ENCODE measurements at regions not wholly inside any gene's neighbourhood (a gene's known extent, or its start where the extent isn't known, plus 50 kb on each side); places are given as distances from the start of the nearest gene placed in this dataset.

- Histone ChIP-seq H3K27me3 (ENCODE audit: control insufficient read depth in 1 of 2, insufficient read depth in 1 of 2, low read length in 2 of 2) (no peaks in the 10 kb centered on the region), H2AK5ac (ENCODE audit: low read length, severe bottlenecking) (no peak overlapping the region), H3K4me2 (ENCODE audit: low read length, poor library complexity, severe bottlenecking) (no peak overlapping the region), H2BK15ac (ENCODE audit: low read depth, poor library complexity, severe bottlenecking) (no peak overlapping the region), H2AFZ (ENCODE audit: low read depth, low read length) (no peak overlapping the region), H4K8ac (ENCODE audit: low read length) (no peak overlapping the region), H2BK12ac (ENCODE audit: low read length in 2 of 2) (no peak overlapping the region), H3K18ac (ENCODE audit: low read depth in 1 of 2, low read length in 2 of 2) (no peak overlapping the region), H3K27ac (ENCODE audit: low read length, poor library complexity, severe bottlenecking) (no peak overlapping the region), H3K4ac (ENCODE audit: low read depth in 1 of 2, low read length in 2 of 2) (no peak overlapping the region), H3K4me3 (ENCODE audit: insufficient read depth in 1 of 2, low read depth in 1 of 2, low read length in 2 of 2) (no peak overlapping the region), H3K9me3 (ENCODE audit: control insufficient read depth, low read length) (peaks cover 3% of the 10 kb centered on the region), H3K9ac (ENCODE audit: low read length) (no peak overlapping the region), H3K36me3 (ENCODE audit: control insufficient read depth in 1 of 2, insufficient read depth in 2 of 2, low read depth in 1 of 2, low read length in 2 of 2) (no peaks in the 10 kb centered on the region), H3K4me1 (ENCODE audit: control insufficient read depth, insufficient read depth, low read depth, low read length) (no peaks in the 10 kb centered on the region), H3K79me1 (replicated peaks; ENCODE audit: low read length, poor library complexity, severe bottlenecking) (no peaks in the 10 kb centered on the region), H3K14ac (ENCODE audit: low read length in 2 of 2) (no peak overlapping the region), H4K91ac (ENCODE audit: low read length) (no peak overlapping the region), H2BK5ac (ENCODE audit: low read depth, low read length, poor library complexity, severe bottlenecking) (no peak overlapping the region), H2BK120ac (ENCODE audit: low read depth, low read length) (no peak overlapping the region), H3K23ac (ENCODE audit: low read length in 2 of 2) (no peak overlapping the region)
- no peak for DNase-seq
- WGBS, result no CpG with 5 or more reads among the region's 2 CpGs
These were observed 1127.5 kb downstream of the GRIK2 start for GRCh38 chr6:102520966-102521365.

GRCh38 chr6:102517506-102517905 lies 1124.0 kb downstream of the GRIK2 start:
- Histone ChIP-seq H3K9ac (ENCODE audit: low read length) (no peak overlapping the region), H2BK12ac (ENCODE audit: low read length in 2 of 2) (no peak overlapping the region), H3K27ac (ENCODE audit: low read length, poor library complexity, severe bottlenecking) (no peak overlapping the region), H3K14ac (ENCODE audit: low read length in 2 of 2) (no peak overlapping the region), H2AK5ac (ENCODE audit: low read length, severe bottlenecking) (no peak overlapping the region), H3K4ac (ENCODE audit: low read depth in 1 of 2, low read length in 2 of 2) (no peak overlapping the region), H2BK5ac (ENCODE audit: low read depth, low read length, poor library complexity, severe bottlenecking) (no peak overlapping the region), H3K4me1 (ENCODE audit: control insufficient read depth, insufficient read depth, low read depth, low read length) (no peaks in the 10 kb centered on the region), H3K36me3 (ENCODE audit: control insufficient read depth in 1 of 2, insufficient read depth in 2 of 2, low read depth in 1 of 2, low read length in 2 of 2) (no peaks in the 10 kb centered on the region), H3K79me1 (replicated peaks; ENCODE audit: low read length, poor library complexity, severe bottlenecking) (no peaks in the 10 kb centered on the region), H2BK120ac (ENCODE audit: low read depth, low read length) (no peak overlapping the region), H2BK15ac (ENCODE audit: low read depth, poor library complexity, severe bottlenecking) (no peak overlapping the region), H3K23ac (ENCODE audit: low read length in 2 of 2) (no peak overlapping the region), H2AFZ (ENCODE audit: low read depth, low read length) (no peak overlapping the region), H3K18ac (ENCODE audit: low read depth in 1 of 2, low read length in 2 of 2) (no peak overlapping the region), H3K27me3 (ENCODE audit: control insufficient read depth in 1 of 2, insufficient read depth in 1 of 2, low read length in 2 of 2) (no peaks in the 10 kb centered on the region), H3K4me3 (ENCODE audit: insufficient read depth in 1 of 2, low read depth in 1 of 2, low read length in 2 of 2) (no peak overlapping the region), H3K9me3 (ENCODE audit: control insufficient read depth, low read length) (no peaks in the 10 kb centered on the region), H4K91ac (ENCODE audit: low read length) (no peak overlapping the region), H4K8ac (ENCODE audit: low read length) (no peak overlapping the region), H3K4me2 (ENCODE audit: low read length, poor library complexity, severe bottlenecking) (no peak overlapping the region)
- 60% methylated on average over 1 of the region's 3 CpGs for WGBS
- no peak for DNase-seq

- H2BK12ac ChIP-seq (ENCODE audit: low read length in 2 of 2), result no peak overlapping the region
- no peak overlapping the region for H3K23ac ChIP-seq (ENCODE audit: low read length in 2 of 2)
- 71% methylated on average over 1 of the region's 1 CpG for WGBS
- no peak for DNase-seq
- H4K91ac ChIP-seq (ENCODE audit: low read length), result no peak overlapping the region
- H3K27me3 ChIP-seq (ENCODE audit: control insufficient read depth in 1 of 2, insufficient read depth in 1 of 2, low read length in 2 of 2), result no peaks in the 10 kb centered on the region
- no peak overlapping the region for H3K4me2 ChIP-seq (ENCODE audit: low read length, poor library complexity, severe bottlenecking)
- no peak overlapping the region for H4K8ac ChIP-seq (ENCODE audit: low read length)
- H3K9me3 ChIP-seq (ENCODE audit: control insufficient read depth, low read length), result peaks cover 28% of the 10 kb centered on the region
- no peak overlapping the region for H2BK15ac ChIP-seq (ENCODE audit: low read depth, poor library complexity, severe bottlenecking)
- no peak overlapping the region for H3K4ac ChIP-seq (ENCODE audit: low read depth in 1 of 2, low read length in 2 of 2)
- H2AK5ac ChIP-seq (ENCODE audit: low read length, severe bottlenecking), result no peak overlapping the region
- no peaks in the 10 kb centered on the region for H3K79me1 ChIP-seq (replicated peaks; ENCODE audit: low read length, poor library complexity, severe bottlenecking)
- H3K14ac ChIP-seq (ENCODE audit: low read length in 2 of 2), result no peak overlapping the region
- H2BK5ac ChIP-seq (ENCODE audit: low read depth, low read length, poor library complexity, severe bottlenecking), result no peak overlapping the region
- H3K27ac ChIP-seq (ENCODE audit: low read length, poor library complexity, severe bottlenecking), result no peak overlapping the region
- H3K9ac ChIP-seq (ENCODE audit: low read length), result no peak overlapping the region
- H3K18ac ChIP-seq (ENCODE audit: low read depth in 1 of 2, low read length in 2 of 2), result no peak overlapping the region
- no peaks in the 10 kb centered on the region for H3K36me3 ChIP-seq (ENCODE audit: control insufficient read depth in 1 of 2, insufficient read depth in 2 of 2, low read depth in 1 of 2, low read length in 2 of 2)
- no peak overlapping the region for H2AFZ ChIP-seq (ENCODE audit: low read depth, low read length)
- H3K4me1 ChIP-seq (ENCODE audit: control insufficient read depth, insufficient read depth, low read depth, low read length), result no peaks in the 10 kb centered on the region
- no peak overlapping the region for H2BK120ac ChIP-seq (ENCODE audit: low read depth, low read length)
- no peak overlapping the region for H3K4me3 ChIP-seq (ENCODE audit: insufficient read depth in 1 of 2, low read depth in 1 of 2, low read length in 2 of 2)
These were observed 1108.1 kb downstream of the GRIK2 start for GRCh38 chr6:102501615-102502014.

GRCh38 chr6:102494808-102495207 lies 1101.3 kb downstream of the GRIK2 start:
- no CpG with 5 or more reads among the region's 1 CpG for WGBS
- no peak overlapping the region for H3K4me3 ChIP-seq (ENCODE audit: insufficient read depth in 1 of 2, low read depth in 1 of 2, low read length in 2 of 2)
- no peaks in the 10 kb centered on the region for H3K27me3 ChIP-seq (ENCODE audit: control insufficient read depth in 1 of 2, insufficient read depth in 1 of 2, low read length in 2 of 2)
- no peaks in the 10 kb centered on the region for H3K4me1 ChIP-seq (ENCODE audit: control insufficient read depth, insufficient read depth, low read depth, low read length)
- no peak overlapping the region for H2BK15ac ChIP-seq (ENCODE audit: low read depth, poor library complexity, severe bottlenecking)
- no peak overlapping the region for H3K14ac ChIP-seq (ENCODE audit: low read length in 2 of 2)
- H3K9me3 ChIP-seq (ENCODE audit: control insufficient read depth, low read length), result peaks cover 6% of the 10 kb centered on the region
- no peak overlapping the region for H2BK12ac ChIP-seq (ENCODE audit: low read length in 2 of 2)
- H3K9ac ChIP-seq (ENCODE audit: low read length), result no peak overlapping the region
- H4K8ac ChIP-seq (ENCODE audit: low read length), result no peak overlapping the region
- H4K91ac ChIP-seq (ENCODE audit: low read length), result no peak overlapping the region
- no peak overlapping the region for H3K23ac ChIP-seq (ENCODE audit: low read length in 2 of 2)
- H3K4ac ChIP-seq (ENCODE audit: low read depth in 1 of 2, low read length in 2 of 2), result no peak overlapping the region
- H3K79me1 ChIP-seq (replicated peaks; ENCODE audit: low read length, poor library complexity, severe bottlenecking), result no peaks in the 10 kb centered on the region
- H3K27ac ChIP-seq (ENCODE audit: low read length, poor library complexity, severe bottlenecking), result no peak overlapping the region
- no peaks in the 10 kb centered on the region for H3K36me3 ChIP-seq (ENCODE audit: control insufficient read depth in 1 of 2, insufficient read depth in 2 of 2, low read depth in 1 of 2, low read length in 2 of 2)
- H2BK5ac ChIP-seq (ENCODE audit: low read depth, low read length, poor library complexity, severe bottlenecking), result no peak overlapping the region
- no peak for DNase-seq
- H3K18ac ChIP-seq (ENCODE audit: low read depth in 1 of 2, low read length in 2 of 2), result no peak overlapping the region
- H2BK120ac ChIP-seq (ENCODE audit: low read depth, low read length), result no peak overlapping the region
- H2AK5ac ChIP-seq (ENCODE audit: low read length, severe bottlenecking), result no peak overlapping the region
- no peak overlapping the region for H2AFZ ChIP-seq (ENCODE audit: low read depth, low read length)
- no peak overlapping the region for H3K4me2 ChIP-seq (ENCODE audit: low read length, poor library complexity, severe bottlenecking)

Data from mesenchymal stem cell (in vitro differentiated cells and primary cell).